Gastrocnemius medialis (tissue), 4 donors: ENCODE measurements at regions not wholly inside any gene's neighbourhood (a gene's known extent, or its start where the extent isn't known, plus 50 kb on each side); places are given as distances from the start of the nearest gene placed in this dataset.

Experiments
- CTCF ChIP-seq, 5 experiments: fragments of 450-650 bp in 3 of 5; fragments of 200-600 bp in 2 of 5; sonication (generic) in 2 of 5; IDR thresholded peaks in 4 of 5; conservative IDR thresholded peaks in 1 of 5; 1 replicate in 4 of 5; 2 replicates in 1 of 5; pipeline ENCODE4 v1.5.1; 2016 to 2019; ENCODE audit warnings: antibody characterized with exemption in 5 of 5, mild to moderate bottlenecking in 3 of 5, moderate library complexity in 3 of 5
- POLR2A ChIP-seq, 2 donors: fragments of 450-650 bp; IDR thresholded peaks; one replicate each; pipeline ENCODE4 v1.6.1; 2017; ENCODE audit warnings: antibody characterized with exemption in 2 of 2, mild to moderate bottlenecking in 2 of 2, moderate library complexity in 2 of 2

DNA sequence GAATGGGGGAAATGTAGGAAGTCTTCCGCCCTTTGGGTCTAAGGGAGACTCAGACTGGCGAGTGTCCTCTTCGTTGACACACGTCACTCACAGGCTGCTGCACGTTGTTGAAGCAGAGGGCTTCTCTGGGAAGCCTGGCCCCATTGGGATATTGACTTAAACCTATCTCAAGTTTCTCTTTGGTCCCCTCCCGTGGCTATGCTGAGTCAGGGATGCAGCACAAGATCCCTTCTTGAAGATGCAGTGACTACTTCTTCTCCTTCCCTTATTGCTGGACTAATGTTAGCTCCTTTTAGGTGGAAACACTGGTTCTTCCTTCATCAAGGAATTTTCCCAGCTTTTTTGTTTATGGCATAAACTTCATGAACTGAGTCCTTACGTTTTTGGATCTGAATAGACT, 89.8 kb upstream of the CCDC71L start:
- TF ChIP-seq POLR2A (IDR thresholded peaks at IDR 0.05) (no peak), CTCF (IDR thresholded peaks at IDR 0.05 in 4 of 5, conservative IDR thresholded peaks at IDR 0.05 in 1 of 5) (no peak)
